Trophoblast cell (in vitro differentiated cells and primary cell): ENCODE measurements at regions not wholly inside any gene's neighbourhood (a gene's known extent, or its start where the extent isn't known, plus 50 kb on each side); places are given as distances from the start of the nearest gene placed in this dataset.

Experiments used
- DNase-seq, 2 donors: peaks; one replicate each; pipeline ENCODE4 v3.0.0-alpha.2; 2016
- H2AFZ ChIP-seq: 2 replicates; pipeline ENCODE4 v1.6.1; 2013; ENCODE audit warnings: low read length, moderate library complexity, mild to moderate bottlenecking; ENCODE audit not compliant: insufficient read depth, poor library complexity
- H2AK5ac ChIP-seq: 2 replicates; pipeline ENCODE4 v1.6.1; 2013; ENCODE audit warnings: mild to moderate bottlenecking, low read length
- H2BK120ac ChIP-seq: 2 replicates; pipeline ENCODE4 v1.6.1; 2013; ENCODE audit warnings: low read length, mild to moderate bottlenecking, moderate library complexity; ENCODE audit not compliant: insufficient read depth, poor library complexity
- H2BK12ac ChIP-seq: 2 replicates; pipeline ENCODE4 v1.6.1; 2013; ENCODE audit warnings: mild to moderate bottlenecking, low read length, moderate library complexity
- H2BK5ac ChIP-seq: 2 replicates; pipeline ENCODE4 v1.6.1; 2013; ENCODE audit warnings: low read length, low read depth, moderate library complexity, mild to moderate bottlenecking; ENCODE audit not compliant: poor library complexity
- H3K14ac ChIP-seq: 2 replicates; pipeline ENCODE4 v1.6.1; 2013; ENCODE audit warnings: mild to moderate bottlenecking, low read length
- H3K18ac ChIP-seq: 2 replicates; pipeline ENCODE4 v1.6.1; 2013; ENCODE audit warnings: mild to moderate bottlenecking, low read length
- H3K23ac ChIP-seq: 2 replicates; pipeline ENCODE4 v1.6.1; 2013; ENCODE audit warnings: low read length
- H3K27ac ChIP-seq: 2 replicates; pipeline ENCODE4 v1.5.1; 2013; ENCODE audit warnings: low read depth, mild to moderate bottlenecking, inconsistent platforms, low read length, moderate library complexity
- H3K27me3 ChIP-seq: 2 replicates; pipeline ENCODE4 v1.6.1; 2013; ENCODE audit warnings: inconsistent platforms, mild to moderate bottlenecking, low read length, moderate library complexity; ENCODE audit not compliant: insufficient read depth
- H3K36me3 ChIP-seq, 2 experiments: 1 replicate in 1 of 2; 2 replicates in 1 of 2; pipeline ENCODE4 v1.6.1; 2013; ENCODE audit warnings: low read length in 2 of 2, mild to moderate bottlenecking in 2 of 2, moderate library complexity in 1 of 2; ENCODE audit not compliant: insufficient read depth in 2 of 2, control insufficient read depth in 1 of 2
- H3K4ac ChIP-seq: 2 replicates; pipeline ENCODE4 v1.6.1; 2013; ENCODE audit warnings: low read depth, mild to moderate bottlenecking, low read length, moderate library complexity
- H3K4me1 ChIP-seq, 2 experiments: 1 replicate in 1 of 2; 2 replicates in 1 of 2; pipeline ENCODE4 v1.6.1; 2013; ENCODE audit warnings: low read length in 2 of 2, mild to moderate bottlenecking in 2 of 2, moderate library complexity in 1 of 2; ENCODE audit not compliant: insufficient read depth in 2 of 2, control insufficient read depth in 1 of 2
- H3K4me2 ChIP-seq: 2 replicates; pipeline ENCODE4 v1.6.1; 2013; ENCODE audit warnings: inconsistent platforms, mild to moderate bottlenecking, low read length, moderate library complexity
- H3K4me3 ChIP-seq: 2 replicates; pipeline ENCODE4 v1.5.1; 2013; ENCODE audit warnings: mild to moderate bottlenecking, low read depth, low read length, inconsistent platforms
- H3K79me1 ChIP-seq: one replicate; pipeline ENCODE4 v1.6.1; 2013; ENCODE audit warnings: low read length
- H3K79me2 ChIP-seq: 2 replicates; pipeline ENCODE4 v1.6.1; 2013; ENCODE audit warnings: low read length, mild to moderate bottlenecking; ENCODE audit not compliant: control insufficient read depth, insufficient read depth, poor library complexity
- H3K9ac ChIP-seq: 2 replicates; pipeline ENCODE4 v1.6.1; 2013; ENCODE audit warnings: mild to moderate bottlenecking, low read length
- H3K9me3 ChIP-seq: 2 replicates; pipeline ENCODE4 v1.6.1; 2013; ENCODE audit warnings: low read depth, mild to moderate bottlenecking, control low read depth, inconsistent platforms, low read length; ENCODE audit not compliant: insufficient read depth
- H4K12ac ChIP-seq: 2 replicates; pipeline ENCODE4 v1.6.1; 2013; ENCODE audit warnings: low read depth, mild to moderate bottlenecking, low read length, moderate library complexity
- H4K8ac ChIP-seq: 2 replicates; pipeline ENCODE4 v1.6.1; 2013; ENCODE audit warnings: low read depth, mild to moderate bottlenecking, low read length, moderate library complexity
- H4K91ac ChIP-seq: one replicate; pipeline ENCODE4 v1.6.1; 2013; ENCODE audit warnings: low read depth, mild to moderate bottlenecking, low read length, moderate library complexity
- WGBS: extraction: QIAGEN DNeasy Blood & Tissue Kit; methylation state at CpG from one replicate; pipeline ENCODE4 v1.1.7; 2013; ENCODE audit warnings: missing lambda C conversion rate; ENCODE audit not compliant: insufficient read length, insufficient coverage; ENCODE audit errors: extremely low coverage; 5-methylcytosine and 5-hydroxymethylcytosine counted together

- Histone ChIP-seq H3K79me1 (no peaks in the 10 kb centered on the region), H3K79me2 (no peaks in the 10 kb centered on the region), H4K91ac (no peak overlapping the region), H2BK5ac (no peak overlapping the region), H2BK120ac (no peak overlapping the region), H2AK5ac (no peak overlapping the region), H2AFZ (no peak overlapping the region), H3K18ac (no peak overlapping the region), H3K14ac (no peak overlapping the region), H3K9me3 (peaks cover 1% of the 10 kb centered on the region), H3K9ac (no peak overlapping the region), H3K36me3 (no peaks in the 10 kb centered on the region), H3K27ac (no peak overlapping the region), H3K4me2 (no peak overlapping the region), H3K4me1 (peaks cover 4 to 9% of the 10 kb centered on the region in 2 experiments), H4K8ac (no peak overlapping the region), H3K23ac (no peak overlapping the region), H4K12ac (no peak overlapping the region), H3K4ac (no peak overlapping the region), H3K4me3 (no peak overlapping the region), H3K27me3 (no peaks in the 10 kb centered on the region), H2BK12ac (no peak overlapping the region)
- DNase-seq = no peak
- no CpG with 5 or more reads among the region's 12 CpGs for WGBS
Measured at GRCh38 chr14:100422556-100423316, 99.6 kb downstream of the SLC25A47 start.

DNA sequence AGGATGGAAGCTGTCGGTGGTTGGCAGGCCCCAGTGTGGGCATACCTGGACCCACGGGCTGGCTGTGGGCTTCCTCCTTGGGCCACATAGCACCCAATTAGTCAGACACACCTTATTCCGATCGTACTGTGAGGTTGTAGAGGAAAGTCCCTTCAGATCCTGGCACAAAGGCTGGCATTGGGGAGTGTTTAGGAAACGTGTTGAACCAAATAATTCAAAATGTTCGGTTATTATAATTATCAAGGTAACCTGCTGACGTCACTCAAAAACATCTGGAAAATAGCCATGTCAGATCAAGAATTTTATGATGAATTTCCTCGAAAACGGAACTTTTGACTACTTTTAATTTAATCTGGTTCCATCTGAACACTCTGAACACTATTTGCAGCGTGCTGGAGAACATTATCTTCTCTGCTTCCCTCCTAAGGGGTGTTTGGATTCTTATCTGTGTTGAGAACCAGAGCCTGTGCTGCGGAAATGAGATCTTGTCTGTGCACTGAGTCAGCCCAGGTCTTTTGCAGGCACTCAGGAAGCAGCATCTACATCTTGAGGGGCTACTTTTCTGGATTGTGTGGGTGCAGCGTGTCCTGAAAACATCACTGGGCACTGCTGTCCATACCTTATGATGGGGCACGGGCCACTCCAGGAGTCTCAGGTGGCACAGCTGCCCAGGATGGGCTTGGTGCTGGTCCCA lies 100.3 kb downstream of the SLC25A47 start:
- no peak overlapping the region for H3K23ac ChIP-seq
- H2BK12ac ChIP-seq = no peak overlapping the region
- H3K9me3 ChIP-seq = peaks cover 1% of the 10 kb centered on the region
- no peak overlapping the region for H4K8ac ChIP-seq
- no peak overlapping the region for H3K27ac ChIP-seq
- no peaks in the 10 kb centered on the region for H3K79me2 ChIP-seq
- H3K9ac ChIP-seq = no peak overlapping the region
- no peak overlapping the region for H3K4ac ChIP-seq
- peaks cover 4 to 9% of the 10 kb centered on the region in 2 experiments for H3K4me1 ChIP-seq
- no peak overlapping the region for H3K14ac ChIP-seq
- no peak for DNase-seq
- H2AFZ ChIP-seq = no peak overlapping the region
- H3K79me1 ChIP-seq = no peaks in the 10 kb centered on the region
- WGBS = no CpG with 5 or more reads among the region's 13 CpGs
- H3K4me2 ChIP-seq = no peak overlapping the region
- no peak overlapping the region for H3K18ac ChIP-seq
- no peak overlapping the region for H4K91ac ChIP-seq
- no peak overlapping the region for H2BK5ac ChIP-seq
- no peak overlapping the region for H3K4me3 ChIP-seq
- no peaks in the 10 kb centered on the region for H3K36me3 ChIP-seq
- no peak overlapping the region for H2BK120ac ChIP-seq
- no peak overlapping the region for H2AK5ac ChIP-seq
- H4K12ac ChIP-seq = no peak overlapping the region
- no peaks in the 10 kb centered on the region for H3K27me3 ChIP-seq

- H3K4ac ChIP-seq = no peak overlapping the region
- H3K27me3 ChIP-seq = no peaks in the 10 kb centered on the region
- H3K36me3 ChIP-seq = no peaks in the 10 kb centered on the region
- no peak overlapping the region for H2AFZ ChIP-seq
- no peak overlapping the region for H3K4me2 ChIP-seq
- no peak overlapping the region for H2BK120ac ChIP-seq
- no peaks in the 10 kb centered on the region for H3K79me1 ChIP-seq
- no peak overlapping the region for H3K27ac ChIP-seq
- H2BK12ac ChIP-seq = no peak overlapping the region
- no peak overlapping the region for H3K14ac ChIP-seq
- no peak overlapping the region for H4K91ac ChIP-seq
- no peaks in the 10 kb centered on the region for H3K79me2 ChIP-seq
- no peak overlapping the region for H3K4me3 ChIP-seq
- H4K12ac ChIP-seq = no peak overlapping the region
- H3K18ac ChIP-seq = no peak overlapping the region
- H3K9ac ChIP-seq = no peak overlapping the region
- H3K23ac ChIP-seq = no peak overlapping the region
- WGBS = no CpG with 5 or more reads among the region's 6 CpGs
- peaks cover 4 to 9% of the 10 kb centered on the region in 2 experiments for H3K4me1 ChIP-seq
- no peak overlapping the region for H2AK5ac ChIP-seq
- H2BK5ac ChIP-seq = no peak overlapping the region
- H3K9me3 ChIP-seq = no peaks in the 10 kb centered on the region
- H4K8ac ChIP-seq = no peak overlapping the region
- no peak for DNase-seq
Measured at GRCh38 chr14:100424504-100425428, 101.6 kb downstream of the SLC25A47 start.

- H2AFZ ChIP-seq = no peak overlapping the region
- no peak overlapping the region for H3K14ac ChIP-seq
Measured at GRCh38 chr14:100425429-100425827, 102.3 kb downstream of the SLC25A47 start.

More at GRCh38 chr14:100425429-100425827, 102.3 kb downstream of the SLC25A47 start:
- Histone ChIP-seq H2BK5ac (no peak overlapping the region), H3K9ac (no peak overlapping the region), H3K27me3 (no peaks in the 10 kb centered on the region), H3K36me3 (no peaks in the 10 kb centered on the region), H4K8ac (no peak overlapping the region), H2AK5ac (no peak overlapping the region), H3K18ac (no peak overlapping the region), H3K79me2 (no peaks in the 10 kb centered on the region), H2BK120ac (no peak overlapping the region), H3K4me2 (no peak overlapping the region), H3K9me3 (no peaks in the 10 kb centered on the region), H3K4ac (no peak overlapping the region), H3K23ac (no peak overlapping the region), H3K4me1 (peaks cover 4 to 9% of the 10 kb centered on the region in 2 experiments), H3K79me1 (no peaks in the 10 kb centered on the region), H4K12ac (no peak overlapping the region), H4K91ac (no peak overlapping the region), H3K4me3 (no peak overlapping the region), H3K27ac (no peak overlapping the region), H2BK12ac (no peak overlapping the region)
- WGBS = no CpG with 5 or more reads among the region's 7 CpGs
- DNase-seq = no peak
